Omental fat pad (tissue), 3 donors: ENCODE measurements at regions not wholly inside any gene's neighbourhood (a gene's known extent, or its start where the extent isn't known, plus 50 kb on each side); places are given as distances from the start of the nearest gene placed in this dataset.

Experiments
- ATAC-seq: fragments of 150-250 bp; one replicate; pipeline ENCODE4 v1.9.1; 2016; ENCODE audit warnings: mild to moderate bottlenecking, moderate library complexity; ENCODE audit not compliant: low FRiP score
- DNase-seq: peaks from one replicate; pipeline ENCODE4 v3.0.0-alpha.2; 2019; ENCODE audit warnings: low spot score
- CTCF ChIP-seq, 3 donors: fragments of 450-650 bp; IDR thresholded peaks; one replicate each; pipeline ENCODE4 v1.5.1; 2016 to 2017; ENCODE audit warnings: antibody characterized with exemption in 3 of 3, mild to moderate bottlenecking in 3 of 3, moderate library complexity in 2 of 3

- no peak for TF ChIP-seq CTCF (IDR thresholded peaks at IDR 0.05)
- no peak for DNase-seq
- no peak for ATAC-seq
These were observed 327.3 kb upstream of the PODXL start for GRCh38 chr7:131883769-131884168.

GRCh38 chr7:131883196-131883595 is 326.8 kb upstream of the PODXL start:
- DNase-seq: no peak
- no peak for TF ChIP-seq CTCF (IDR thresholded peaks at IDR 0.05)
- no peak for ATAC-seq

GRCh38 chr7:131882321-131882720 is 325.9 kb upstream of the PODXL start:
- no peak for ATAC-seq
- no peak for TF ChIP-seq CTCF (IDR thresholded peaks at IDR 0.05)
- DNase-seq: no peak

- DNase-seq (no peak), ATAC-seq (no peak)
- no peak for TF ChIP-seq CTCF (IDR thresholded peaks at IDR 0.05)
These were observed 323.6 kb upstream of the PODXL start for GRCh38 chr7:131880078-131880477.

GRCh38 chr7:131879424-131879823 is 323.0 kb upstream of the PODXL start:
- no peak for DNase-seq
- no peak for TF ChIP-seq CTCF (IDR thresholded peaks at IDR 0.05)
- no peak for ATAC-seq

GRCh38 chr7:131878777-131879176 is 322.3 kb upstream of the PODXL start:
- no peak for ATAC-seq
- DNase-seq: no peak
- no peak for TF ChIP-seq CTCF (IDR thresholded peaks at IDR 0.05)

- TF ChIP-seq CTCF (IDR thresholded peaks at IDR 0.05): no peak
- ATAC-seq: no peak
- no peak for DNase-seq
These were observed 317.2 kb upstream of the PODXL start for GRCh38 chr7:131873581-131873980.
